HG03354 (cell line): ENCODE measurements at regions not wholly inside any gene's neighbourhood (a gene's known extent, or its start where the extent isn't known, plus 50 kb on each side); places are given as distances from the start of the nearest gene placed in this dataset.
"Not testable (repeated sequence)": the region's sequence is repeated elsewhere in the genome, so short reads cannot be mapped to it uniquely, and the experiment has no call there.

ENCODE experiments used
- ATAC-seq: cut with Tn5 transposase; IDR thresholded peaks from one replicate; pipeline ENCODE4 v1.9.1; 2021; ENCODE audit warnings: mild to moderate bottlenecking; ENCODE audit not compliant: unreplicated experiment, poor library complexity, severe bottlenecking

GRCh38 chr5:87121304-87122150, 146.2 kb upstream of the RASA1 start:
- ATAC-seq, result peak; percentile 82

- ATAC-seq, result no peak
Measured at GRCh38 chr5:87122151-87122977, 145.3 kb upstream of the RASA1 start.

- no peak for ATAC-seq
Measured at GRCh38 chr5:87125766-87126165, 141.9 kb upstream of the RASA1 start.

DNA sequence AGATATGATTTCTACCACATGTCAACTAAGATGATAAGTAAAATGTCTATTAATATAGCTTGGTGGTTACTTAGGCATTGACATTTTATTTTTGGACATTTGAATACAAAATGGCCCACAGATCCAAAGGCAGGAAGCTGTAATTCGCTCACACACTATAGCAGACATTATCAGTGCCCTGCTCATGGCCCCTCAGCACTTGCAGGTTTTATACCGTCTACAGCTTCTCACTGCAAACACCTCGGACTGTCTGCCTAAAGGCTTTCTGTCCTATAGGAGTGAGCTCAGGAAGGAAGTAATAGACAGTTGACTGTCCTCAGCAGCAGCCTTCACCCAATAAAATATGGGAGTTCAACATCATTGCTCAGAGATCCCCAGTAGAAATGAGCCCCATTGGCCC, 140.8 kb upstream of the RASA1 start:
- no peak for ATAC-seq

GRCh38 chr5:87127426-87127825, 140.3 kb upstream of the RASA1 start:
- peak; percentile 62 for ATAC-seq

DNA sequence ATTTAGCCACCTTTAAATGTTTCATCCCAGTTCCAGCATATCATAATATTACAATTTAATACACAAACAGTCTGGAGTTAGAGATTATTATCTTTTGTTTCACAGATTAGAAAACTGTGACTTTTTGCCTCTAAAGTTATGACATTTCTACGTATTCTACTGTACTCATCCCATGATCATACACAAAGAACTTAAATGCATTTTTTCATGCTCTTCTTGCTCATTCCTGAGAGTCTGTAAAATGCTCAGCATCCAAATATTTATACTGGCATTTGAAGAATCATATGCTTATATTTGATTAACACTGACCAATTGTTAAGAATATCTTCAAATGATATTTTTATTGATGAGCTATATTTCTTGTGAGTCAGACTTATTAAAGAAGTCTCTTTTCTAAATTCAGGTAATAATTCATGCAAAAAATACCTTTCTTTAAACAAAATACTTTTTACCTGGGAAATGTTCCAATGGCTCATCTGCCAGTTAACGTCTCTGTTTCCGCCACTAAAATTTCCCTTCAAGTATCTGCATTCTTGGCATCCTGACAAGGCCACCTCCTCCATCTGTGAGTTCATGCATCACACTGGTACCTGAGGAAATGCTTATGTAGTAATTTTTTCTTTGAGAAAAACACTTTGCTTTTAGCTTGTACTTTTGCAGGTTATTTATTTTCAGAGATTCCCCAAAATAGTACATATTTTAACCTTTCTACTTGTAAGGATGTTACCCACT, 139.6 kb upstream of the RASA1 start:
- no peak for ATAC-seq

DNA sequence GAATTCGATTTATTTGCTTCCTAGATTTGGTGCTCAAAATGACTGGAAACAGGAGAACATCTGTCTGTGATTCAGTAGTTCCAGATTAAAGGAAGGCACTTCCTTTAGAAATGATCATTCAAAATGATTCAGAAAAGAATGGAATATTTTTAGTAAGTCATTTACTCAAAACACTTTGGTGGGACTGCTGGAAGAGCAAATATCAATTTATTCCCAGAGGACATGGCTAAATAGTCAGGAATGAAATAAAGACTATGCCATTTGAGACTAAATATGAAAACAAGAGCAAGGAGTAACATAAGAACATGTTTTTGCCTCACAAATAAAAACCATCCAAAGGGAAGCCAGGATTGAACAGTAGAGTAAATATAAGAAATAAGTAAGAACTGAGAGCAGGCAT, 138.6 kb upstream of the RASA1 start:
- ATAC-seq, result no peak

- ATAC-seq, result no peak
Measured at GRCh38 chr5:87132696-87133095, 135.0 kb upstream of the RASA1 start.

DNA sequence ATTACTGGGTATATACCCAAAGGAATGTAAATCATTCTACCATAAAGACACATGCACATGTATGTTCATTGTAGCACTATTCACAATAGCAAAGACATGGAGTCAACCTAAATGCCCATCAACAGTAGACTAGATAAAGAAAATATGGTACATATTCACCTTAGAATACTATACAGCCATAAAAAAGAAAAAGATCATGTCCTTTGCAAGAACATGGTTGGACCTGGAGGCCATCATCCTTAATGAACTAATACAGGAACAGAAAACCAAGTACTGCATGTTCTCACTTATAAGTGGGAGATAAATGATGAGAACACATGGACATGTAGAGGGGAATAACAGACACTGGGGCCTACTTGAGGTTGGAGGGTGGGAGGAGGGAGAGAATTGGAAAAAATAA, 133.2 kb upstream of the RASA1 start:
- not testable (repeated sequence) for ATAC-seq

DNA sequence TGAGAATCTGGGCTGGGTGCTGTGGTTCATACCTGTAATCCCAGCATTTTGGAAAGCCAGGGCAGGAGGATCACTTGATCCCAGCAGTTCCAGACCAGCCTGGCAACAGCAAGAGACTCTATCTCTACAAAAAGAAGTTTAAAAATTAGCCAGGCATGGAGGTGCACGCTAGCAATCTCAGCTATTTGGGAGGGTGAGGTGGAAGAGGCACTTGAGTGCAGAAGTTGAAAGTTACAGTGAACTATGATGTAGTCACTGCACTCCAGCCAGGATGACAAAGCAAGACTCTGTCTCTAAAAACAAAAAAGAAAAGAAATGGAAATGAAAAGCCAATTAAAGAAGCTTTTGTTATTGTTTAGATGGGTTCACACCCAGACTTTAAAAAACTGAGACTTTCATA, 131.6 kb upstream of the RASA1 start:
- ATAC-seq, result no peak

- ATAC-seq, result no peak
Measured at GRCh38 chr5:87136733-87137132, 130.9 kb upstream of the RASA1 start.

DNA sequence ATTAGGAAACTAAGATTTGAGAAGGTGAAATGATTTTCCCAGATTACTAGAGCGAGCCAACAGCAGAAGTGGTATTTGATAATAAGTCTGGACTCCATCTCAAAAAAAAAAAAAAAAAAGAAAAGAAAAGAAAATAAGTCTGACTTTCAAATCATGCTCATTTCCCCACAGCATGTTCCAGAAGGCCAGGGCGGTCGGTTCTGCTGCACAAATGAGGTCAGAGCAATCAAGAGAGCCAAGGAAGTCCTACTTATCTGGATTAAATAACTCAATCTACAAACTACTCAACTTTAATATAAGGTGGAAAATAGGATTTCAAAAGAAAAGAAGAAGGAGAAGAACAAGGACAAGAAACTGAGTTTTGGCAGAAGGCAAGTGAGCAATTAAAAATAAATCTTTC, 130.4 kb upstream of the RASA1 start:
- no peak for ATAC-seq

GRCh38 chr5:87138091-87138805, 129.4 kb upstream of the RASA1 start:
- no peak for ATAC-seq

DNA sequence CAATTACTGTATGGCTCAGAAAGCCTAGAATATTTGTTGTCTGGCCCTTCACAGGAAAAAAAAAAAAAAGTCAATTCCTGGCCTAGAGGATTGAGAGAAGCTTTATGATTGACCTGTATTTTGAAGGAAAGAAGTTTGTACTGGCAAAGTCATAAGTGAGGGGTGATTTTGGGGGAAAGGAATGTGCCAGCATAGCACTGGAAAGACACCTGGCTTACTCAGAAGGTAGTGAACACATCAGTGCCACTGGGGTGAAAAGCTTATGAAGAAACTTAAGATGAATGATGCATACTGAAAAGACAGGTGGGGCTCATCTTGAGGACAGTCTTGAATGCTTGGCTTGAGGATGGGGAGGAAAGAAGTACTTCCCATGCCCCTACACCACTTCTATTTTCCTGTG, 127.9 kb upstream of the RASA1 start:
- ATAC-seq, result no peak

DNA sequence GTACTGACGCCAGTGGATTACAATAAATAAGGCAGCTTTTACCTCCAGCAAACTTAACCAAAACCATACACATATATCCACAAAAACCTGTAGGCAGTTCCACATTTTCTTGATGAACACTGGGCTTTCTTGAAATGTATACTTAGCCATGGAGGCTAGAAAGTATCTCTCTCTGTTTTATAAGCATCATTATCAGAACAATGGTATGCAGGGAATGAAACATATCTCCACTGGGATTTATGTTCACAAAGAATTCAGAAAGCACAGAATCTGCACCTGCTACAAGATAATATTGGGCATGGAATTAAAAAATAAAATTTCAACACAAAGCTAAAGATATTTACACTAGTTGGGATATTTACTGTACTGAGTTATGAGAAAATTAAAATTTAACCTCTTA, 126.1 kb upstream of the RASA1 start:
- no peak for ATAC-seq

DNA sequence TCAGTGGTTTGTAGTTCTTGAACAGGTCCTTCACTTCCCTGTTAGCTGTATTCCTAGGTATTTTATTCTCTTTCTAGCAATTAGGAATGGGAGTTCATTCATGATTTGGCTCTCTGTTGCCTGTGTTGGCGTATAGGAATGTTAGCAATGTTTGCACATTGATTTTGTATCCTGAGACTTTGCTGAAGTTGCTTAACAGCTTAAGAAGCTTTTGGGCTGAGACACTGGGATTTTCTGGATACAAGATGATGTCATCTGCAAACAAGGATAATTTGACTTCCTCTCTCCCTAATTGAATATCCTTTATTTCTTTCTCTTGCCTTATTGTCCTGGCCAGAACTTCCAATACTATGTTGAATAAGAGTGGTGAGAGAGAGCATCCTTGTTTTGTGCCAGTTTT, 121.8 kb upstream of the RASA1 start:
- not testable (repeated sequence) for ATAC-seq

- ATAC-seq, result no peak
Measured at GRCh38 chr5:87147441-87147840, 120.2 kb upstream of the RASA1 start.

GRCh38 chr5:87150630-87151029, 117.1 kb upstream of the RASA1 start:
- no peak for ATAC-seq

GRCh38 chr5:87151547-87151946, 116.1 kb upstream of the RASA1 start:
- peak; percentile 70 for ATAC-seq

GRCh38 chr5:87152886-87153285, 114.8 kb upstream of the RASA1 start:
- no peak for ATAC-seq
